Vagina (tissue), 2 donors: ENCODE measurements at regions not wholly inside any gene's neighbourhood (a gene's known extent, or its start where the extent isn't known, plus 50 kb on each side); places are given as distances from the start of the nearest gene placed in this dataset.

Experiments used
- CTCF ChIP-seq, 3 experiments: fragments of 450-650 bp in 2 of 3; fragments of 200-600 bp in 1 of 3; sonication (generic) in 1 of 3; IDR thresholded peaks; one replicate each; pipeline ENCODE4 v1.5.1; 2017 to 2019; ENCODE audit warnings: antibody characterized with exemption in 3 of 3, mild to moderate bottlenecking in 2 of 3, moderate library complexity in 2 of 3
- POLR2A ChIP-seq, 2 donors: fragments of 450-650 bp; IDR thresholded peaks; one replicate each; pipeline ENCODE4 v1.6.1; 2017; ENCODE audit warnings: antibody characterized with exemption in 2 of 2, mild to moderate bottlenecking in 2 of 2, moderate library complexity in 2 of 2

DNA sequence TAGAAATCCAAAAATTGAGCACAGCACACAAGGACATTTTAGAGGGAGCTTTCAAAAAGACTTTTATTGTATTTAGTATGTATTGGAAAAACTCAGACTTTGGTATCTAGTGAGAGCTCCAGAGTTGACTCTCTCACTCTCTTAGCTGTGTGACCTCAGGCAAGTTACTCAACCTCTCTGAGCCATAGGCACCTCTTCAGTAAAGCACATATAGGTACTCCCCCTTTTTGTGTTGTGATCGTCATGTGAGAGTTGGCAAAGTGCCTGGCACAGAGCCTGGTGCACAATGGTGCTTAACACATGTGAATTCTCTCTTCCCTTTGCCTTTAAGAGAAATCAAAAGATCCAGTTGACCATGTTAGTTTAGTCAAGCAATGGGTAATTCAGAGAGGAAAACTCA lies 186.2 kb downstream of the TMEM38B start:
- TF ChIP-seq CTCF (IDR thresholded peaks at IDR 0.05) (no peak), POLR2A (IDR thresholded peaks at IDR 0.05) (no peak)
